Thoracic aorta (tissue), 2 donors: ENCODE measurements at regions not wholly inside any gene's neighbourhood (a gene's known extent, or its start where the extent isn't known, plus 50 kb on each side); places are given as distances from the start of the nearest gene placed in this dataset.
"Not testable (repeated sequence)": the region's sequence is repeated elsewhere in the genome, so short reads cannot be mapped to it uniquely, and the experiment has no call there.

ENCODE experiments used
- ATAC-seq: fragments of 150-250 bp; one replicate; pipeline ENCODE4 v1.8.0; 2017; ENCODE audit warnings: low read depth; ENCODE audit not compliant: insufficient number of reproducible peaks, low FRiP score
- DNase-seq: peaks from one replicate; pipeline ENCODE4 v3.0.0-alpha.2; 2020; ENCODE audit warnings: low spot score
- H3K27ac ChIP-seq, 2 donors: fragments of 200-600 bp; sonication (generic); 1 replicate in 1 of 2; 2 replicates in 1 of 2; pipeline ENCODE4 v1.5.1; 2016; ENCODE audit warnings: mild to moderate bottlenecking in 2 of 2, moderate library complexity in 2 of 2
- H3K27me3 ChIP-seq: fragments of 200-600 bp; sonication (generic); replicated peaks from 2 replicates; pipeline ENCODE4 v1.6.0; 2016; ENCODE audit warnings: mild to moderate bottlenecking; ENCODE audit not compliant: insufficient read depth
- H3K36me3 ChIP-seq: fragments of 200-600 bp; sonication (generic); one replicate; pipeline ENCODE4 v1.5.1; 2016
- H3K4me1 ChIP-seq, 2 donors: fragments of 200-600 bp; sonication (generic); 1 replicate in 1 of 2; 2 replicates in 1 of 2; pipeline versions ENCODE4 v1.5.1 to v1.6.0; 2016; ENCODE audit warnings: low read depth in 2 of 2, mild to moderate bottlenecking in 1 of 2; ENCODE audit not compliant: control insufficient read depth in 1 of 2
- H3K4me3 ChIP-seq: fragments of 200-600 bp; sonication (generic); 2 replicates; pipeline ENCODE4 v1.5.1; 2016; ENCODE audit warnings: mild to moderate bottlenecking
- H3K9me3 ChIP-seq: fragments of 200-600 bp; sonication (generic); 2 replicates; pipeline ENCODE4 v1.5.1; 2016
- TF ChIP-seq, protein P1 (sequence below): fragments of 200-600 bp; sonication (generic); IDR thresholded peaks from one replicate; pipeline ENCODE4 v1.5.1; 2019; ENCODE audit warnings: antibody characterized with exemption

DNA sequence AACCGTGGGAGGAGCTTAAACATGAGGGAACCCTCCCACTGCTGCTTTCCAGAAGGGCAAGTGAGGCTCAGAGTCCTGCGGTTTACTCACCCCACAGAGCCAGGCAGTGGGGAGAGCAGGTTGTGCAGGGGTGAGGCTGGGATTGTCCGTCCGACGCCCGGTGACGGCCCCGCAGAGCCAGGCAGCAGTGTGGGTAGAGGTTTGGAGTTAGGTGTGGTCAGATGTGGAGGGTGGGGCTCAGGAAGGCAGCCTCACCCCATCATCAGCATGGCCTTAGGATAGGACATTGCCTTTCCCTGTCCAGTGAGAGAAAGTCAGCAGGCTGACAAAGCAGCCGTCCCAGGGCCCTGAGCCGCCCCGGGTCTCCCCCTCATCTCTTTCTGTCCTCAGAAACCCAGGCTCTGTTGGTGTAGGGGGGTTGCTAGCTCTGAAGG lies 234.6 kb downstream of the DLL1 start:
- no peaks in the 10 kb centered on the region for H3K9me3 ChIP-seq
- H3K27me3 ChIP-seq: no peaks in the 10 kb centered on the region
- H3K36me3 ChIP-seq: no peaks in the 10 kb centered on the region
- DNase-seq (no peak), ATAC-seq (no peak)
- no peaks in the 10 kb centered on the region for H3K4me1 ChIP-seq
- no peak overlapping the region for H3K27ac ChIP-seq
- H3K4me3 ChIP-seq: no peak overlapping the region
- TF ChIP-seq, protein P1, sequence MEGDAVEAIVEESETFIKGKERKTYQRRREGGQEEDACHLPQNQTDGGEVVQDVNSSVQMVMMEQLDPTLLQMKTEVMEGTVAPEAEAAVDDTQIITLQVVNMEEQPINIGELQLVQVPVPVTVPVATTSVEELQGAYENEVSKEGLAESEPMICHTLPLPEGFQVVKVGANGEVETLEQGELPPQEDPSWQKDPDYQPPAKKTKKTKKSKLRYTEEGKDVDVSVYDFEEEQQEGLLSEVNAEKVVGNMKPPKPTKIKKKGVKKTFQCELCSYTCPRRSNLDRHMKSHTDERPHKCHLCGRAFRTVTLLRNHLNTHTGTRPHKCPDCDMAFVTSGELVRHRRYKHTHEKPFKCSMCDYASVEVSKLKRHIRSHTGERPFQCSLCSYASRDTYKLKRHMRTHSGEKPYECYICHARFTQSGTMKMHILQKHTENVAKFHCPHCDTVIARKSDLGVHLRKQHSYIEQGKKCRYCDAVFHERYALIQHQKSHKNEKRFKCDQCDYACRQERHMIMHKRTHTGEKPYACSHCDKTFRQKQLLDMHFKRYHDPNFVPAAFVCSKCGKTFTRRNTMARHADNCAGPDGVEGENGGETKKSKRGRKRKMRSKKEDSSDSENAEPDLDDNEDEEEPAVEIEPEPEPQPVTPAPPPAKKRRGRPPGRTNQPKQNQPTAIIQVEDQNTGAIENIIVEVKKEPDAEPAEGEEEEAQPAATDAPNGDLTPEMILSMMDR: no peak

DNA sequence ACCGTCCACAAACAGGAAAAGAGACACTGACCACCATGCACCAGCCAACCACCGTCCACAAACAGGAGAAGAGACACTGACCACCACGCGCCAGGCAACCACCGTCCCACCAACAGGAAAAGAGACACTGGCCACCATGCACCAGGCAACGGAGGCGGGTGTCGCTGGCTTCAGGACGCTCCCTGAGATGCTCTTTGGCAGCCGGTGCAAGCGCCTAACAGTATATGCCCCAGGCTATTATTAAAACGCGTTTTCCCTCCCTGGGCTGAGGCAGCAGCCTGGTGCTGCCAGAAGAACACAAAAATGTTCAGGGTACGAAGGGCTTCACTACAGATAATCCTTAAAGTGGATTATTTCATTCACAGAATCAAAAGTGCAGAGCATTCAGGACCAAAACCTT lies 235.1 kb downstream of the DLL1 start:
- not testable (repeated sequence) for H3K9me3 ChIP-seq, H3K36me3 ChIP-seq, H3K27ac ChIP-seq, H3K4me3 ChIP-seq, DNase-seq, H3K4me1 ChIP-seq, ATAC-seq, H3K27me3 ChIP-seq

DNA sequence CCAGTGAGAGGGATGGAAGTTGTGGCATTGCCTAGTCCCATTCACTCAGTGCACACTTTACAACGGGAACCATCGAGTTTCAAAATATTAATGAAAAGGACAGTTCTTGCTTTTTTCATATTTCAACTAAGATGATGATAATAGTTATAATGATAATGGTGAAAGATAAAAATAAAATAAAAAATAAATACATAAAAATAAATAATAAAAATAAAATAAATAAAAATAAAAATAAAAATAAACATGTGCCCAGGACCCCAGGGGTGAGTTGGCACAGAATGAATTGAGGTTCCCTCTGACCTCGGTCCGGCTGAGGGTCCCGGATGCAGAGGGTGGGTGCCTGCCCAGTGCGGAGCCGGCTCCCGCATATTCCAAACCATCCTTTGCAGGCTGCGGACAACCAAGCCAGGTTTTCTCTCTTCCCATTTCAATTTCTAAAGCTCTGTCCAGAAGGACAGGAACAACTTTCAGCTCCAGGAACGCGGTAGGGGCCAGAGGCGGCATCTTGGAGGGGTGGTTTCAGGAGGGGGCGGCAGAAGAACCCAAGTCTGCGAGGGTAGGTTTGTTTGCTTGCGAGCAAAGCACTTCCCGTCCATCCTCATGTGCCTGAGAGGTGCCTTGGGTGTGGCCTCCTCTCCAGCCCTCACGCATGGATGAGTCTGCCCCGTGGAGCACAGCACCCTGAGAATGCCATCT lies 236.8 kb downstream of the DLL1 start:
- DNase-seq (no peak), ATAC-seq (no peak)
- no peaks in the 10 kb centered on the region for H3K36me3 ChIP-seq
- no peaks in the 10 kb centered on the region for H3K9me3 ChIP-seq
- TF ChIP-seq, protein P1: no peak
- H3K27ac ChIP-seq: no peak overlapping the region
- no peaks in the 10 kb centered on the region for H3K27me3 ChIP-seq
- no peak overlapping the region for H3K4me3 ChIP-seq
- H3K4me1 ChIP-seq: no peaks in the 10 kb centered on the region

DNA sequence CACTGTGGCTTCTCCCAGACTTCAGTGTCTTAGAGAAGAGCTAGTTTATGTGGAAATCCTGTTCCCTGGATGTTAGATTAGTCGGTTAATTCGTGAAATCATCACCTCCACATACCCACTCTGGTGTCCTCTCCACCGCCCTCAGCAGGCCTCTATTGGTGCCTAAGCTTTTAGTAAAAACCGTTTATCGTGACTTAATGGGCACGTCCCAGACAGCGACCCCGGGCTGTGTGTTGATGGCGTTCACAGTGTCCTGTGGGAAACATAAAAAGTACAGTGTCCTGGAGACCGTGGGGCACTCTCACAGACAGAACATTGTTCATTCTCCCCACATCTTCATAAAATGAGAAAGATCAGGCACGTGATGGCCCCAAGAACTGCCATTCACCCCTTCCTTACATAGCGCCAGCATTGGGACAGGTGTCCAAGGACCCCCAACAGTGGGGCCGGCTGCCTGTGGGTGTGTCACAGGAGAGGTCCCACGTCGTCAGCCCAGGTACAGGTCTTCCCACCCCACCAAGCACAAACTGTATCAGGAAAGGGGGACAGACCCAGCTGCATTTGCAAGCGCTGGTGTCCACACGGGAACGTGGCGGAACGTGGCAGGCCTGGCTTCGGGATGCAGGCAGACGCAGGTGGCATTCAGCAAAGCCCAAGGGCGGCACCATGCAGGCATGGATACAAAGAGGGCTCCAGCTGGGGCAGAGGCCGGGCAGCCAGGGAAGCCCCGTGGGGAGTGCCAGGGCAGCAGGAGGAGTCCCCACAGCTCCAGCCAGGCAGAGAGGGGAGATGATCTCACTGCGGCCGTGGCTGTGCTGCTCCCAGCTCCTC lies 237.7 kb downstream of the DLL1 start:
- no peak for DNase-seq

DNA sequence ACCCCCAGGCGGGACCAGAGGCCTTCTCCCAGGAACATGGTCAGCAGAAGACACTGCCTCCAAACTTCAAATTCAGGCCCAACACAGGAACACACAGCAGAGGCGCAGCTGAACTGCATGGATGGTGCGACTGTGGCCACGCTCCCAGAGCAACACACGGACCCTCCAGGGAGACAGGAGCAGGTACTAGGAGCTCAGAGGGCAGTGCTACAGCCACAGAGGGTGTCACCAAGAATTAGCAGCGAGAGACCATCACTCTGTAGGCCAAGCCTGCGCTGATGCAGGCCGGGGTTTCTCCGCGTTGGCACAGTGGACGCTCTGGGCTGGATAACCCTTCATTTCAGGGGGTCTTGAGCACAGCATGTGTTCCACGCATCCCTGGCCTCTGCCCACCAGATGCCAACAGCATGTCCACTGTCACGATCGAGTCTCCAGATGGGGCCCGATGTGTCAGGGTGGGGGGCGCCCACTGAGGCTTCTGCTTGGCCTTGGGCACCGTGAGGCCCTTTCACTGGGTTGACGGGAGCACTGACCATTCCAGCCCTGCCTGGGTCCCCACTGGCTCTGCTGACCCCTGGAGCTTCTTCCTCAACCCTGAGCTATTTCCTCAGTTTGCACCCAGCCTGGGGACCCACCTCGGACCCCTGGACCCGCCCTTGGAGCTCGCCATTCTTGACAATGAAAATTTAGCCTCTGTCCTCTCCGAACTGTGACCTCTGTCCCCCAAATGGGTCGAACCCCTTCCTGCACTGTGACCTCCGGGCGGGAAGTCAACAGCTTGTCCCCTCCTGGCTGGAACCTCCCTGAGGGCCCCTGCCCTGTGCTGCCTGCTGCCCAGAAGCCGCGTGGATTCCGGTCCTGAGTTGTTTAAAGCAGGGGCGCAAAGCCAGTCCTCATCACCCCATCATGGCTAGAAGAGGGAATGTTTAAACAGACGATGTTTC lies 239.4 kb downstream of the DLL1 start:
- DNase-seq (no peak), ATAC-seq (no peak)
- TF ChIP-seq, protein P1: no peak
- H3K27me3 ChIP-seq: no peaks in the 10 kb centered on the region
- H3K4me3 ChIP-seq: no peak overlapping the region
- no peaks in the 10 kb centered on the region for H3K4me1 ChIP-seq
- H3K36me3 ChIP-seq: no peaks in the 10 kb centered on the region
- no peak overlapping the region for H3K27ac ChIP-seq
- H3K9me3 ChIP-seq: no peaks in the 10 kb centered on the region

More for the DNA sequence above, 237.7 kb downstream of the DLL1 start:
- no peaks in the 10 kb centered on the region for H3K4me1 ChIP-seq
- TF ChIP-seq, protein P1: no peak
- H3K27me3 ChIP-seq: no peaks in the 10 kb centered on the region
- ATAC-seq: no peak
- H3K4me3 ChIP-seq: no peak overlapping the region
- H3K9me3 ChIP-seq: no peaks in the 10 kb centered on the region
- no peak overlapping the region for H3K27ac ChIP-seq
- no peaks in the 10 kb centered on the region for H3K36me3 ChIP-seq
